Panc1 (cell line): ENCODE measurements at regions not wholly inside any gene's neighbourhood (a gene's known extent, or its start where the extent isn't known, plus 50 kb on each side); places are given as distances from the start of the nearest gene placed in this dataset.

Experiments used
- ATAC-seq: fragments of 200-7000 bp; cut with Tn5 transposase; 2 replicates; pipeline ENCODE4 v1.9.1; 2020; ENCODE audit warnings: mild to moderate bottlenecking, moderate library complexity
- BruUV-seq: library from RNA; stranded (reverse); fragments of 400-500 nt; replicated peaks from 2 replicates; lab custom pipeline; 2021; lab: Mats Ljungman, UMichigan
- CTCF ChIA-PET: fragments of 300-600 bp; sonication (Branson Sonifier 250); formaldehyde crosslinking; loops from one replicate; lab custom pipeline; 2022; ENCODE audit warnings: antibody characterized with exemption; lab: Charles Lee
- POLR2A ChIA-PET: fragments of 300-600 bp; sonication (Branson Sonifier 250); formaldehyde crosslinking; loops from one replicate; lab custom pipeline; 2022; ENCODE audit warnings: antibody characterized with exemption; lab: Charles Lee
- DNase-seq: peaks from one replicate; pipeline ENCODE4 v3.0.0-alpha.2; 2010; ENCODE audit warnings: low read depth, low spot score
- H3K27ac ChIP-seq: 2 replicates; pipeline ENCODE4 v1.5.1; 2011; ENCODE audit warnings: mild to moderate bottlenecking, low read length, inconsistent platforms
- H3K27me3 ChIP-seq: fragments of 200-500 bp; sonication (Bioruptor generic); 2 replicates; pipeline ENCODE4 v1.6.0; 2014; ENCODE audit warnings: low read length, inconsistent platforms; ENCODE audit not compliant: control insufficient read depth, insufficient read depth
- H3K36me3 ChIP-seq: fragments of 200-500 bp; sonication (Bioruptor generic); 2 replicates; pipeline ENCODE4 v1.5.1; 2014; ENCODE audit warnings: inconsistent platforms, mild to moderate bottlenecking, low read length, moderate library complexity; ENCODE audit not compliant: control insufficient read depth, insufficient read depth
- H3K4me1 ChIP-seq: 2 replicates; pipeline ENCODE4 v1.5.1; 2011; ENCODE audit warnings: inconsistent platforms, mild to moderate bottlenecking, low read length, moderate library complexity; ENCODE audit not compliant: control insufficient read depth, insufficient read depth
- H3K4me3 ChIP-seq, 2 experiments: 2 replicates each; pipeline ENCODE4 v1.5.1; 2011 to 2012; ENCODE audit warnings: low read depth in 2 of 2, low read length in 2 of 2, mild to moderate bottlenecking in 2 of 2, inconsistent platforms in 1 of 2, moderate library complexity in 1 of 2
- H3K9me3 ChIP-seq: fragments of 200-500 bp; sonication (Bioruptor generic); 2 replicates; pipeline ENCODE4 v1.5.1; 2014; ENCODE audit warnings: low read depth, mild to moderate bottlenecking, inconsistent platforms, low read length, moderate library complexity; ENCODE audit not compliant: control insufficient read depth, insufficient read depth
- POLR2AphosphoS5 ChIP-seq: IDR thresholded peaks from 2 replicates; pipeline ENCODE4 v1.6.1; 2012; ENCODE audit warnings: mild to moderate bottlenecking, low read depth, low read length, moderate library complexity
- REST ChIP-seq, 2 experiments: IDR thresholded peaks; 2 replicates each; pipeline ENCODE4 v1.6.1; 2011 to 2012; ENCODE audit warnings: low read depth in 2 of 2, control low read depth in 1 of 2, low read length in 1 of 2, mild to moderate bottlenecking in 1 of 2, moderate library complexity in 1 of 2; ENCODE audit not compliant: insufficient read depth in 1 of 2
- SIN3A ChIP-seq: IDR thresholded peaks from 2 replicates; pipeline ENCODE4 v1.6.1; 2012; ENCODE audit warnings: low read depth, mild to moderate bottlenecking, low read length, moderate library complexity, borderline replicate concordance; ENCODE audit not compliant: insufficient read depth
- TCF7L2 ChIP-seq: IDR thresholded peaks from 2 replicates; pipeline ENCODE4 v1.6.1; 2011; ENCODE audit warnings: mild to moderate bottlenecking, low read depth, low read length, inconsistent platforms
- in situ Hi-C: cut with HindIII; loops from 2 replicates; pipeline ENCODE4 v1.10.0; 2016; ENCODE audit warnings: low sequenced_read_pairs, low pct_unique_long_range_greater_than_20kb
- intact Hi-C: fragments of 100-400 bp; cut with micrococcal nuclease; formaldehyde crosslinking; loops from one replicate; pipeline ENCODE4 v1.10.0; 2022; ENCODE audit not compliant: unreplicated experiment
- TF ChIP-seq, protein P1 (sequence below): fragments of 450-650 bp; IDR thresholded peaks from 2 replicates; pipeline ENCODE4 v1.5.1; 2017; ENCODE audit warnings: mild to moderate bottlenecking

GRCh38 chr12:41719214-41719613 is 425.5 kb downstream of the GXYLT1 start:
- in situ Hi-C loops, result no loop called here
- Histone ChIP-seq H3K4me1 (no peaks in the 10 kb centered on the region), H3K4me3 (no peak overlapping the region), H3K27ac (no peak overlapping the region), H3K27me3 (no peaks in the 10 kb centered on the region), H3K9me3 (no peaks in the 10 kb centered on the region), H3K36me3 (no peaks in the 10 kb centered on the region)
- POLR2A ChIA-PET, result no interaction called here
- no peak for TF ChIP-seq REST (IDR thresholded peaks at IDR 0.05; ENCODE audit: insufficient read depth in 1 of 2, low read depth in 2 of 2, low read length in 1 of 2)
- no peak for TF ChIP-seq SIN3A
- TF ChIP-seq, protein P1, sequence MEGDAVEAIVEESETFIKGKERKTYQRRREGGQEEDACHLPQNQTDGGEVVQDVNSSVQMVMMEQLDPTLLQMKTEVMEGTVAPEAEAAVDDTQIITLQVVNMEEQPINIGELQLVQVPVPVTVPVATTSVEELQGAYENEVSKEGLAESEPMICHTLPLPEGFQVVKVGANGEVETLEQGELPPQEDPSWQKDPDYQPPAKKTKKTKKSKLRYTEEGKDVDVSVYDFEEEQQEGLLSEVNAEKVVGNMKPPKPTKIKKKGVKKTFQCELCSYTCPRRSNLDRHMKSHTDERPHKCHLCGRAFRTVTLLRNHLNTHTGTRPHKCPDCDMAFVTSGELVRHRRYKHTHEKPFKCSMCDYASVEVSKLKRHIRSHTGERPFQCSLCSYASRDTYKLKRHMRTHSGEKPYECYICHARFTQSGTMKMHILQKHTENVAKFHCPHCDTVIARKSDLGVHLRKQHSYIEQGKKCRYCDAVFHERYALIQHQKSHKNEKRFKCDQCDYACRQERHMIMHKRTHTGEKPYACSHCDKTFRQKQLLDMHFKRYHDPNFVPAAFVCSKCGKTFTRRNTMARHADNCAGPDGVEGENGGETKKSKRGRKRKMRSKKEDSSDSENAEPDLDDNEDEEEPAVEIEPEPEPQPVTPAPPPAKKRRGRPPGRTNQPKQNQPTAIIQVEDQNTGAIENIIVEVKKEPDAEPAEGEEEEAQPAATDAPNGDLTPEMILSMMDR, result no peak
- TF ChIP-seq TCF7L2, result no peak
- TF ChIP-seq POLR2AphosphoS5, result no peak
- intact Hi-C loops, result no loop called here
- CTCF ChIA-PET, result no interaction called here
- ATAC-seq (no peak), DNase-seq (no peak)
- no TSS peak for BruUV-seq

DNA sequence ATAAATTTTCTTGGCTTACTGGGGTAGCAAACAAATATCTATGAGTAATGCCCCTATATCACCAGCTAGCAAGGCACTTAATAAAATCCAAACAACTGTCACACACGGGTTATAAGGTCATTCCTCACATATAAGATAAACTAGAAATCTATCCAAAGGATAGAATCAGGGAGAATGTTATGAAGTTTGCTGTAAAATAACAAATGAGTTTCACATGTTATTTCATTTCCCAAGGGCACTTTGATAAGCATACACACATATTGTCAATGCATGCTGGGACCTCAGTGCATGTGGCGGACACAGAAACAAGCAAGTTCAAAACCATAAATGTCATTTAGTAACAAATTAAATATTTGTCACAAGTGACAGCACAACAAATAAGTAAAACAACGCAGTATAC is 429.4 kb downstream of the GXYLT1 start:
- Histone ChIP-seq H3K27me3 (no peaks in the 10 kb centered on the region), H3K4me1 (no peaks in the 10 kb centered on the region), H3K27ac (no peak overlapping the region), H3K36me3 (no peaks in the 10 kb centered on the region), H3K4me3 (no peak overlapping the region), H3K9me3 (no peaks in the 10 kb centered on the region)
- TF ChIP-seq SIN3A (no peak), REST (IDR thresholded peaks at IDR 0.05; ENCODE audit: insufficient read depth in 1 of 2, low read depth in 2 of 2, low read length in 1 of 2) (no peak), TCF7L2 (no peak), POLR2AphosphoS5 (no peak)
- TF ChIP-seq, protein P1, result no peak
- ChIA-PET CTCF (no interaction called here), POLR2A (no interaction called here)
- in situ Hi-C loops, result no loop called here
- DNase-seq (no peak), ATAC-seq (no peak)
- intact Hi-C loops, result no loop called here
- no TSS peak for BruUV-seq
